AG10803 (cell line): ENCODE measurements at regions not wholly inside any gene's neighbourhood (a gene's known extent, or its start where the extent isn't known, plus 50 kb on each side); places are given as distances from the start of the nearest gene placed in this dataset.

ENCODE experiments used
- DNase-seq: peaks from one replicate; pipeline ENCODE4 v3.0.0; 2010; ENCODE audit warnings: low read depth
- H3K4me3 ChIP-seq: 2 replicates; pipeline ENCODE4 v1.5.1; 2011; ENCODE audit warnings: mild to moderate bottlenecking, low read length, control low read depth
- CTCF ChIP-seq: conservative IDR thresholded peaks from 2 replicates; pipeline ENCODE4 v1.5.1; 2011; ENCODE audit warnings: mild to moderate bottlenecking, low read length, control low read depth, inconsistent platforms

GRCh38 chr17:17421346-17422216, 55.2 kb upstream of the MED9 start:
- DNase-seq = no peak
- no peak for TF ChIP-seq CTCF
- no peak overlapping the region for H3K4me3 ChIP-seq

- TF ChIP-seq CTCF = no peak
- H3K4me3 ChIP-seq = no peak overlapping the region
- no peak for DNase-seq
Observed at GRCh38 chr17:17422217-17422610, 54.6 kb upstream of the MED9 start.

GRCh38 chr17:17422641-17423040, 54.2 kb upstream of the MED9 start:
- H3K4me3 ChIP-seq = no peak overlapping the region
- DNase-seq = no peak
- no peak for TF ChIP-seq CTCF

- no peak for TF ChIP-seq CTCF
- no peak for DNase-seq
- no peak overlapping the region for H3K4me3 ChIP-seq
Observed at GRCh38 chr17:17423656-17424055, 53.1 kb upstream of the MED9 start.

GRCh38 chr17:17424552-17424951, 52.2 kb upstream of the MED9 start:
- DNase-seq = no peak

GRCh38 chr17:17425005-17425404, 51.8 kb upstream of the MED9 start:
- H3K4me3 ChIP-seq = no peak overlapping the region
- no peak; the same call in 1 of the 2 replicates for TF ChIP-seq CTCF
- no peak for DNase-seq

More at GRCh38 chr17:17424552-17424951, 52.2 kb upstream of the MED9 start:
- H3K4me3 ChIP-seq = no peak overlapping the region
- TF ChIP-seq CTCF = no peak

- no peak overlapping the region for H3K4me3 ChIP-seq
- no peak for TF ChIP-seq CTCF
- peak; percentile 57 for DNase-seq
Observed at GRCh38 chr17:17425591-17425990, 51.2 kb upstream of the MED9 start.
